ENCODE measurements at regions not wholly inside any gene's neighbourhood (a gene's known extent, or its start where the extent isn't known, plus 50 kb on each side); places are given as distances from the start of the nearest gene placed in this dataset.
A peak's percentile ranks its signal among the peaks of the same experiment; 100 is the strongest.
"Not testable (repeated sequence)": the region's sequence is repeated elsewhere in the genome, so short reads cannot be mapped to it uniquely, and the experiment has no call there.

DNA sequence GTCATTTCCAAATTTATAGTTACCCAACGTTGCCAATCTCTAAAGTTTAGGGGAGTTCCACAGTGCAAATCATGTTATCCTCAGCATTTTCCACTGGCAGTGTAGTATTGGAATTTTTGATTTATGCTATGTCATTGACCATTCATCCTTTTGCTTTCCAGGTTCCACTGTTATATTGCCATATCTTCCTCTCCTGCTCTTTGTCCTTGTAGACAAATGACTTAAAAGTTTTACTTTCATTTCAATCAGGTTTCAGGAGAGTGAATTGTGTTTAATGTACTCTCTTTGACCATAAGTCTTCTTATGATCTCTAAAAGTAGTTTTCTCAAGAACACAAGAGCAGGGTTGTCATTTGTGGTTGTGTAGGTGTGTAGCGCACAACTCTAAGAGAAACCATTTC is 274.6 kb downstream of the COG6 start:
- ATAC-seq (no peak), DNase-seq (no peak)
- peaks cover 16% of the 10 kb centered on the region for H3K4me1 Mint-ChIP-seq (ENCODE audit: low read depth)
- H3K9me3 Mint-ChIP-seq (ENCODE audit: insufficient read depth), result no peaks in the 10 kb centered on the region
- H3K27ac Mint-ChIP-seq, result no peak overlapping the region
- CTCF ChIA-PET, result no interaction called here
- H3K27me3 Mint-ChIP-seq (ENCODE audit: low read depth), result no peaks in the 10 kb centered on the region
- no peaks in the 10 kb centered on the region for H3K36me3 Mint-ChIP-seq (ENCODE audit: low read depth)
- POLR2A ChIA-PET, result no interaction called here
- H3K4me3 Mint-ChIP-seq, result no peak overlapping the region

DNA sequence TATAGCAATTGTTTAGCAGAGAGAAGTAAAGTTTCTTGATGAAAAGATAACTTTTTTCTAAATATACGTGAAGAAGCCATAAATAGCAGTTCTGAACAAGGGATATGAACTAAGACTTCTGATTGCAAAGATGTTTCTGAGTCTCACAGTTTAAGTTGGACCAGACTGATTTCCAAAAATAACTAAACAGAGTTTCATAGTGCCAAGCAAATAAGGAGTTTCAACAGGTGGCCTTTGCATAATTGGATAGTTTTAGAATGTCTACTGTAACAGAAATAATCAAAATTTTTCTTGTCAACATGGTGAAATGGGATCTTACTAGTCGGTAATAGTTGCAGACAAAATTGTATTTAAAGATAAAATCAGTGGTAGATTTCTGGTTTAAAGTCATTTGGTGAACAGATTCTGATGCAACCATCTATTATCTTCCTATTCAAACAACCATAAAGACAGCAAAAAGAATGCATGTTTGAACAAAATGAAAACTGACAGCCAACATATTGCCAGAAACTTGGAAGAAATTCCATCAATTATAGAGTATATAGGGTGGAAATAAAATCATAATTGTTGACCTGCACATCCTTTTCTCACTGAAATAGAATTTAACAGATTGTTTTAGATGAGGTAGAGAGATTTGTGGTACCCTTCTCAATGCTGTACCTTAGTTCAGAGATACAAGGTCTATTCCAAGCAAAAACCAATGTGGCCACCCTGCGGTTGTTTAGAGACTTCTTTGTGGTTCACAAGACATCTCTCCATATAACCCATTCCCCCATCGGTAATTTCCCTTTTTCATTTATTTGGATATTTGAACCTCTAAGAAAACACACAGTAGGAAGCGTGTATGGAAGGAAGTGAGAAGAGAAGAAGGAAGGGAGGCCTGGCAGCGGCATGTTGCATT is 275.3 kb downstream of the COG6 start:
- no peaks in the 10 kb centered on the region for H3K36me3 Mint-ChIP-seq (ENCODE audit: low read depth)
- ATAC-seq, result no peak
- POLR2A ChIA-PET, result no interaction called here
- H3K4me1 Mint-ChIP-seq (ENCODE audit: low read depth), result peaks cover 20% of the 10 kb centered on the region
- H3K9me3 Mint-ChIP-seq (ENCODE audit: insufficient read depth), result no peaks in the 10 kb centered on the region
- no peak overlapping the region for H3K27ac Mint-ChIP-seq
- no peak for DNase-seq
- no peak overlapping the region for H3K4me3 Mint-ChIP-seq
- H3K27me3 Mint-ChIP-seq (ENCODE audit: low read depth), result no peaks in the 10 kb centered on the region
- CTCF ChIA-PET, result no interaction called here

DNA sequence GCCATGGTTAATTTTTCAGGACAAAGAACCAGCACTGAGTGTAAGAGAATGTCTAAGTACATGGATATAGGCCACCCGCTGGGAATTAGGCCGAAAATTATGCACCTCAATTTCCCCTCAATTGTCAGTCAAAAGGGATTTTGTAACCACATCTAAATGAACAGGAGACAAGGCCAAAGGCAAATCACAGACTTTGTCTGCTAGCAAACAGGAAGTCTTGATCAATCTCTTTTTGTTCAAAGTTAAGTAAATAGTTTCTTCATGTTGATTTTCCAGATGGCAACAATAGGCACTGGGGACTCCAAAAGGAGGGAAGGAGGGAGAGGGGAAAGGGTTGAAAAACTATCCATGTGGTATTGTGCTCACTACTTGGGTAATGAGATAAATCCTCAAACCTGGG is 276.0 kb downstream of the COG6 start:
- Mint-ChIP-seq H3K4me1 (ENCODE audit: low read depth) (peaks cover 22% of the 10 kb centered on the region), H3K27me3 (ENCODE audit: low read depth) (no peaks in the 10 kb centered on the region), H3K4me3 (no peak overlapping the region), H3K9me3 (ENCODE audit: insufficient read depth) (no peaks in the 10 kb centered on the region), H3K27ac (no peak overlapping the region), H3K36me3 (ENCODE audit: low read depth) (no peaks in the 10 kb centered on the region)
- CTCF ChIA-PET, result no interaction called here
- POLR2A ChIA-PET, result no interaction called here
- no peak for ATAC-seq
- DNase-seq, result no peak

DNA sequence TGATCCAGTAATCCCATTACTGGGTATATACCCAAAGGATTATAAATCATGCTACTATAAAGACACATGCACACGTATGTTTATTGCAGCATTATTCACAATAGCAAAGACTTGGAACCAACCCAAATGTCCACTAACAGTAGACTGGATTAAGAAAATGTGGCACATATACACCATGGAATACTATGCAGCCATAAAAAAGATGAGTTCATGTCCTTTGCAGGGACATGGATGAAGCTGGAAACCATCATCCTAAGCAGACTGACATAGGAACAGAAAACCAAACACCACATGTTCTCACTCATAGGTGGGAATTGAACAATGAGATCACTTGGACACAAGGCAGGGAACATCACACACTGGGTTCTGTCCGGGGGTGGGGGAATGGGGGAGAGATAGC is 277.1 kb downstream of the COG6 start:
- ATAC-seq, CTCF ChIA-PET: not testable (repeated sequence)

DNA sequence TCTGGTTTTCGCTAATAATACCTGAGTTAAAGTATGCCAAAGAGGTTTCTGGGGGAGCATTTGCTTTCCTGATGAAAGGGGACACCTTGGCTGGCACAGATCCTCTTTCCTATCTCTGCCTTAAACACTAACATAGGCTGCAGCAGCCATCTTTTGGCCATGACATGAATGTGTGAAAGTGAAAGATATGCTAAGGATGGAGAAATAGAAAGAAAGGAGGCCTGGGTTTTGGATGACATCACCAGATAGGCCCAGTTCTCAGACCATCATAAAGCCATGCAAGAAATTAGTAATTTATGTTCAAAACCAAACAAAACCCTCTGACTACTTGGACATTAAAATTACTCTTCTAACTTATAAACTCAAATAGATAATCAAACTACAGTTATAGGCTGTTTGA is 279.7 kb downstream of the COG6 start:
- ATAC-seq (no peak), DNase-seq (no peak)
- Mint-ChIP-seq H3K36me3 (ENCODE audit: low read depth) (no peaks in the 10 kb centered on the region), H3K27ac (no peak overlapping the region), H3K4me3 (no peak overlapping the region), H3K4me1 (ENCODE audit: low read depth) (peaks cover 28% of the 10 kb centered on the region), H3K27me3 (ENCODE audit: low read depth) (no peaks in the 10 kb centered on the region), H3K9me3 (ENCODE audit: insufficient read depth) (no peaks in the 10 kb centered on the region)
- ChIA-PET POLR2A (no interaction called here), CTCF (no interaction called here)

More for the DNA sequence above, 277.1 kb downstream of the COG6 start:
- H3K27me3 Mint-ChIP-seq (ENCODE audit: low read depth); H3K36me3 Mint-ChIP-seq (ENCODE audit: low read depth); H3K27ac Mint-ChIP-seq; POLR2A ChIA-PET; H3K4me3 Mint-ChIP-seq; H3K9me3 Mint-ChIP-seq (ENCODE audit: insufficient read depth); DNase-seq: not testable (repeated sequence)
- H3K4me1 Mint-ChIP-seq (ENCODE audit: low read depth), result peaks cover 30% of the 10 kb centered on the region

DNA sequence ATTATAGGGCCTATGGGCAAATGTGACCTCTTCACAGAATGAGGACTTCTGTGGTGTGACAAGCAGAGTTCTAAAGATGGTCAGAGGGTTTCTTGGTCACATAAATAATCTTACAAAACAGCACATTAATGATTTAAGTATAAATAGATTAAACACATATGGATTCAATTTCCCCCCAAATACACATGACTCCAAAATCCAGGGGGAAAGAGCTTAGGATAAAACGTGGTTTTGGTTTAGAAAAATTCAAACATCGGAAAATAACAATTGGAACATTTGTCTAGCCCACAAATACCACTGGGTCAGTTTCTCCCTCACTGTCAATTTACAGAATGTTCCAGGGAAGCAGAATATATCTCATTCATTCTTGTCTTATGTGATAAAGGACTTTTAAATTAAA is 283.1 kb downstream of the COG6 start:
- H3K27ac Mint-ChIP-seq, result no peak overlapping the region
- no peak overlapping the region for H3K4me3 Mint-ChIP-seq
- no peaks in the 10 kb centered on the region for H3K27me3 Mint-ChIP-seq (ENCODE audit: low read depth)
- ATAC-seq (no peak), DNase-seq (no peak)
- no peaks in the 10 kb centered on the region for H3K9me3 Mint-ChIP-seq (ENCODE audit: insufficient read depth)
- no peaks in the 10 kb centered on the region for H3K36me3 Mint-ChIP-seq (ENCODE audit: low read depth)
- POLR2A ChIA-PET, result interaction anchor here (1.3 kb wide), 1 partner anchor 248 kb away, joined by 3 read pairs; no protein-coding TSS in a partner anchor
- peaks cover 22% of the 10 kb centered on the region for H3K4me1 Mint-ChIP-seq (ENCODE audit: low read depth)
- CTCF ChIA-PET, result interaction anchor here (0.6 to 1.5 kb wide), 5 partner anchors 15 to 173 kb away, joined by 3 to 5 read pairs (median 4); no protein-coding TSS in a partner anchor

DNA sequence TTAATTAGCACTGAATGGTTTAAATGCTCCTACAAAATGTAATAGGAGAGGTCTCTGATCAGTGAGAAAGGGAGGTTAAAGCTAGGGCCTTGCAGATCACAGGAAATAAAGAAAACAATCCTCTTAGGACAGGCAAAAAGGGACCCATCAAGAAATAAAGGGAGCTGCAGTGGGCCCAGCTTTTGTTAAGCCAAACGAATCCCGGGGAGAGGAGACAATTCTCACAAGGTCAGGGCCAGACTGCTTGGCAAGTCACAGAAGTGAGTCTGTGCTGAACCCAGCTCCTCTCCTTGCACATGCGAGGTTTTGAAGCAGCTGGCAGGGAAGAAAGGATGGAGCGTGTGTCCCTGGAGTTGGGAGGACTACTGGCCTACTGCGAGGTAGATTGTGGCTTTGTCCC is 285.8 kb downstream of the COG6 start:
- H3K36me3 Mint-ChIP-seq (ENCODE audit: low read depth), result no peaks in the 10 kb centered on the region
- peaks cover 13% of the 10 kb centered on the region for H3K4me1 Mint-ChIP-seq (ENCODE audit: low read depth)
- H3K9me3 Mint-ChIP-seq (ENCODE audit: insufficient read depth), result no peaks in the 10 kb centered on the region
- DNase-seq, result no peak
- ChIA-PET CTCF (interaction anchor here (1.1 to 4.7 kb wide), 5 partner anchors 12 to 742 kb away, joined by 3 to 59 read pairs (median 14); no protein-coding TSS in a partner anchor), POLR2A (no interaction called here)
- no peak overlapping the region for H3K27ac Mint-ChIP-seq
- ATAC-seq, result no peak
- no peak overlapping the region for H3K4me3 Mint-ChIP-seq
- no peaks in the 10 kb centered on the region for H3K27me3 Mint-ChIP-seq (ENCODE audit: low read depth)

DNA sequence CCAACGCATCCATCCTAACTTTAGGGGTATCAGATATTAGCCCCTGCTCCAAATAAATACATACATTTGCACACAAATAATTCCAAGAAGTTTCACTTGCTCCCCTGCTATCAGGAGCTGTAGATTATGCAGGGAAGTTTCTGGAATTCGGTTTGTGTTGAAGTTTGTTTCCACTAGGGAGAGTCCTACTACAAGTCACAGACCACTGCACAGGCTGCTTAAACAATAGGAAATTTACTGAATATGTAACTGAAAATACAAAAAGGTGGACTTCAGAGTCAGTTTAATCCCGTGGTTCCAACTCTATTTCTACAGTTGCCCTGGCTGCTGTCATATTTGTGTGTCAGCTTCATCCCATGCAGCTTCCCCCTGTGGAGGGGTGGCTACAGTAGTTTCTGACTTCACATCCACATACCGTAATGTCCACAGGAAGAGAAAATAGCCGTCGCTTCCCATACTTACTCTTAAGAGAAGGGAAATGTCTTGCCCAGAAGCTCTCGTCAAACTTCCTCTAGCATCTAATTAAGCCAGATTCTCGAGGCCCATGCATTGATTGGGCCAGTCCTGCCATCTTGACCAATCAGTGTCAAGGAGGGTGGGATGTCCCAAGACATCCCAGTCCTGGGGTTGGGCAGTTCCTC is 286.6 kb downstream of the COG6 start:
- no peaks in the 10 kb centered on the region for H3K9me3 Mint-ChIP-seq (ENCODE audit: insufficient read depth)
- H3K4me1 Mint-ChIP-seq (ENCODE audit: low read depth), result peaks cover 9% of the 10 kb centered on the region
- CTCF ChIA-PET, result interaction anchor here (0.7 to 4.7 kb wide), 40 partner anchors 9 to 741 kb away, joined by 3 to 59 read pairs (median 4); no protein-coding TSS in a partner anchor
- POLR2A ChIA-PET, result interaction anchor here (0.7 kb wide), 1 partner anchor 138 kb away, joined by 4 read pairs; no protein-coding TSS in a partner anchor
- H3K36me3 Mint-ChIP-seq (ENCODE audit: low read depth), result no peaks in the 10 kb centered on the region
- no peaks in the 10 kb centered on the region for H3K27me3 Mint-ChIP-seq (ENCODE audit: low read depth)
- DNase-seq, result no peak
- H3K4me3 Mint-ChIP-seq, result no peak overlapping the region
- no peak for ATAC-seq
- no peak overlapping the region for H3K27ac Mint-ChIP-seq

DNA sequence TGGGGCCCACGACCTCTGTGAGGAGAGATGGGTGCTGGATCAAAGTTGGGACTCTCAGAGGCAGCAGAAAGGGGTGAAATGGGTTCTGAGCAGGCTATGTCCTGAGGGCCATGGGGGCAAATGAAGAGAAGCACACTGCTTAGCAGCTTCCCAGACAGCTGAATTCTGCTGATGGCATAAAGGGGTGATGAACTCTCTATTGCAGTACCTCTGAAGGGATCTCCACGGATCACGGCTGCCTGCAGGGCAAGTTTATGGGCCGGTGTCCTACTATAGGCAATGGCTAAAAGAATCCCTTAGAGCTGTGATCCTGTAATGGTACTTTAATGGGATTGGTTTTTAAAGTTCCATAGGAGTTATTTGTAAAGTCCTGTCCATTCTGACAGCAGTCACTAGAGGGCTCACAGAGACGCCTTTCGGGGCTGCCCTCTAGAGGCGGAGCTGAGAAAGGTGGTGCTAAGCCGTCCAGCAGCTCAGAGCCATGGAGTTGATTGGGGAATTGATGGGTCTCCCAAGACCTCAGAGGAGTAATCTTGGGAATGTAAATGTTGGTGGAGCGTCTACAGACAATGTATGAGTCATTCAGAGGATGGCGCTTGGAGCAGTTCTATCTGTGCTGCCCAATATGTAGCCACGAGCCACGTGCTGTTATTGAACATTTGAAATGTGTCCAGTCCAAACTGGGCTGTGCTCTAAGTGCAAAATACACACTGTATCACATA is 287.3 kb downstream of the COG6 start:
- Mint-ChIP-seq H3K4me1 (ENCODE audit: low read depth) (peaks cover 5% of the 10 kb centered on the region), H3K27ac (no peak overlapping the region), H3K9me3 (ENCODE audit: insufficient read depth) (no peaks in the 10 kb centered on the region), H3K36me3 (ENCODE audit: low read depth) (no peaks in the 10 kb centered on the region), H3K4me3 (no peak overlapping the region), H3K27me3 (ENCODE audit: low read depth) (no peaks in the 10 kb centered on the region)
- ChIA-PET POLR2A (interaction anchor here (0.7 kb wide), 1 partner anchor 137 kb away, joined by 4 read pairs; no protein-coding TSS in a partner anchor), CTCF (interaction anchor here (0.7 to 4.7 kb wide), 42 partner anchors 9 to 740 kb away, joined by 3 to 59 read pairs (median 4); no protein-coding TSS in a partner anchor)
- ATAC-seq (peak; percentile 98), DNase-seq (peak; percentile 80)

DNA sequence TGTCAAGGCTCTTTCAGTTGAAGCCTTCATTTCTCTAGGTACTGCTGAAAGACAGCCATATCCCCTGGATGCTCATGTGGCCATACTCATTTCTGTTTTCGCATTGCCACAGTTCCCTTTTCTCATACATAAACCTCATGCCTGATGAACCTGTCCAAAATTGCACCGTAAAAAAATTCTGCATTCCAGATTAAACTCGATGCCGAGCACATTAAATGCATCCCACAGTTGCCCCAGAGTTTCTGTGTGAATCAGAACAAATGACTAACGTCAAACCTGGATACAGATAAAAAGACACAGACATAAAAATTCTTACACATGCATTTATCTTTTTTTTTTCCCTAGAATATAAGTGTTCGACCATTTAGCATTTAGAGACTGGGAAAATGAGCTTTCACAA is 288.2 kb downstream of the COG6 start:
- Mint-ChIP-seq H3K4me3 (no peak overlapping the region), H3K4me1 (ENCODE audit: low read depth) (peaks cover 5% of the 10 kb centered on the region), H3K36me3 (ENCODE audit: low read depth) (no peaks in the 10 kb centered on the region), H3K9me3 (ENCODE audit: insufficient read depth) (no peaks in the 10 kb centered on the region), H3K27me3 (ENCODE audit: low read depth) (peaks cover 2% of the 10 kb centered on the region), H3K27ac (no peak overlapping the region)
- no peak for ATAC-seq
- no peak for DNase-seq
- ChIA-PET POLR2A (interaction anchor here (0.5 kb wide), 1 partner anchor 834 kb away, joined by 3 read pairs; no protein-coding TSS in a partner anchor), CTCF (interaction anchor here (0.6 to 4.7 kb wide), 13 partner anchors 10 to 730 kb away, joined by 3 to 59 read pairs (median 4); no protein-coding TSS in a partner anchor)

DNA sequence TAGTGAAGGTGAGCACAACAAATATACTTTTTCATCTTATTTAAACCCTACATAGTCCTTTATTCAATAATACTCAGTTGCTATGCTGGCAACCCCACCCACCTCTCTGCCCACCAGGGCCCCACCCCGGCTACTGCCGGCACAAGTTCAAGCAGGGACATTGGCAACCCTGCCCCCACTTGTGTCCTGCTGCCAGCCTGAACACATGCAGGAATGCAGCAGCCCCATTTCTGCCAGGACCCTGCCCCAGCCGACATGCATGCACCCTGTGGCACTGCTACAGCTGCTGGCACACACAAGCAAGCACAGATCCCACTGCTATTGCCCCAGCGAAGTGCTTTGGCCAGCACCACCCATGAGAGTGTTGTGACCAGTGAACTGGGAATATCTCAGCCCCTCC is 289.8 kb downstream of the COG6 start:
- H3K27ac Mint-ChIP-seq, result no peak overlapping the region
- ChIA-PET CTCF (interaction anchor here (1.2 kb wide), 1 partner anchor 11 kb away, joined by 5 read pairs; no protein-coding TSS in a partner anchor), POLR2A (no interaction called here)
- ATAC-seq (no peak), DNase-seq (no peak)
- no peak overlapping the region for H3K4me3 Mint-ChIP-seq
- H3K9me3 Mint-ChIP-seq (ENCODE audit: insufficient read depth), result no peaks in the 10 kb centered on the region
- H3K36me3 Mint-ChIP-seq (ENCODE audit: low read depth), result no peaks in the 10 kb centered on the region
- peaks cover 2% of the 10 kb centered on the region for H3K27me3 Mint-ChIP-seq (ENCODE audit: low read depth)
- H3K4me1 Mint-ChIP-seq (ENCODE audit: low read depth), result peaks cover 5% of the 10 kb centered on the region
